Non-pigmented ciliary epithelial cell (primary cell): ENCODE measurements at regions not wholly inside any gene's neighbourhood (a gene's known extent, or its start where the extent isn't known, plus 50 kb on each side); places are given as distances from the start of the nearest gene placed in this dataset.
A peak's percentile ranks its signal among the peaks of the same experiment; 100 is the strongest.

Experiments used
- DNase-seq: peaks from one replicate; pipeline ENCODE4 v3.0.0-alpha.2; 2010; ENCODE audit warnings: low read depth

- no peak for DNase-seq
Measured at GRCh38 chr1:212190169-212190568, 95.0 kb upstream of the PPP2R5A start.

- no peak for DNase-seq
Measured at GRCh38 chr1:212192261-212192998, 92.8 kb upstream of the PPP2R5A start.

- no peak for DNase-seq
Measured at GRCh38 chr1:212196355-212196754, 88.9 kb upstream of the PPP2R5A start.

DNA sequence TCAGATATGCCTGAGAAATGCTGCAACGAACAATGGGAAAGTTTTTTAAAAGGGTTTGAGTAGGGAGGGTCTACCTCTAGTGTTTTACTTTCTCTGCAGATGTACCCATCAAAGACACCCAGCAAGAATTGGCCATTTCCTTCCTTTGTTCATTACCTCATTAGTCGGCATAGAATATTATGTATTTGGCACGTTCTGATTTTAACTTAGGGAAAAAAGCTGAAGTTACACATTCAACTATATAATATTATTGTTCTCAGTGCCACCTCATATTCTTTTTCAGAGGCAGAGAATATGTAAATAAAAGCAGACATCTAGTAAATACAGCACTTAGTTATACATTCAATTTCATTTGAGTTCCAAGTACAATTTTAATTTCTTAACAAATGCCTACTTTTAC is 83.7 kb upstream of the PPP2R5A start:
- DNase-seq: no peak

GRCh38 chr1:212203630-212204029 is 81.6 kb upstream of the PPP2R5A start:
- no peak for DNase-seq

GRCh38 chr1:212205006-212205405 is 80.2 kb upstream of the PPP2R5A start:
- DNase-seq: no peak

- DNase-seq: no peak
Measured at GRCh38 chr1:212205843-212206242, 79.4 kb upstream of the PPP2R5A start.

DNA sequence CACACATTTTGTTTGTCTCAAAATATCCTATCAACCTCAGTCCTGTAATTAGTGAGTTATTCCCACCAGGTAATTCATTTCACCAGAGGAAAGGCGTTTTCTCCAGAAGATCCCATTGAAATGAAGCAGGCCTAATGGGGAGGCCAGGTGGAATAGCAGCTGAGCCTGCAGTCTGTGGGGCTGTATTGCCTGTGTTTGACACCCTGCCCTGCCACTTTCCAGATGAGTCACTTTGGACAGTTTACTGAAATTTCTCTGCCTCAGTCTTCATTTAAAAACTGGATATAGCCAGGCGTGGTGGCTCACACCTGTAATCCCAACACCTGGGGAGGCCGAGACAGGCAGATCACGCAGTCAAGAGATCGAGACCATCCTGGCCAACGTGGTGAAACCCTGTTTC is 78.1 kb upstream of the PPP2R5A start:
- DNase-seq: no peak

GRCh38 chr1:212207822-212208520 is 77.2 kb upstream of the PPP2R5A start:
- DNase-seq: no peak

GRCh38 chr1:212208978-212209644 is 76.1 kb upstream of the PPP2R5A start:
- DNase-seq: no peak

DNA sequence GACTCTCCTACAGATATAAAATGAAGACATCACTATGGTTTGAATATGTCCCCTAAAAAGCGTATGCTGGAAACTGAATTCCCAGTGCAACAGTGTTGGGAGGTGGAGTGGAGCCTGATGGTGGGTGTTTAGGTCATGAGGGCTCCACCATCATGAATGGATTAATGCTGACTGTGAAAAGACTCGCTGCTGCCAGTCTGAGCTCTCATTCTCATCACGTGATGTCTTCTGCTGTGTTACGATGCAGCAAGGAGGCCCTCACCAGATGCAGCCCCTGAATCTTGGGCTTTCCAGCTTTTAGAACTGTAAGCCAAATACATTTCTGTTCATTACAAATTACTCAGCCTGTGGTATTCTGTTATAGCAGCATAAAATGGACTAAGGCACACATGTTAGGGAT is 73.8 kb upstream of the PPP2R5A start:
- DNase-seq: no peak

DNA sequence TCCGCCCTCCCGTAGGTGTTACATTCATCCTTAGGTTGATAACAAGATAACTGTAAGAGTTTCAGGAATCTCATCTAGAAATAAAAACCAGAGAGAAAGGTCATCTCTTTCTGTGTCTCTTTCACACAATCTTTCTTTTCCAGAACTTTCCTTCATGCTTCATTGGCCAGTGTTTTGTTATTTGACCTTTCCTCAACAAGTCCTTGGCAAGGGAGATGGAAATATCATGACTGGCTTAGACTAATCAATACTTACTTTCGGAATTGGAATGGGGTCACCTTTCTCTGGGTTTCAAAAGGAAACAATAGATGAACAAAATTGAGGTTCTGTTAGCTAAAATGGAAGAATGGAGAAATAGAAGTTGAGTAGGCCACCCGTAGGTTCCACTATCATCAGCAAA is 72.9 kb upstream of the PPP2R5A start:
- no peak for DNase-seq

GRCh38 chr1:212212906-212213305 is 72.3 kb upstream of the PPP2R5A start:
- no peak for DNase-seq

- DNase-seq: no peak
Measured at GRCh38 chr1:212213784-212214183, 71.4 kb upstream of the PPP2R5A start.

- DNase-seq: no peak
Measured at GRCh38 chr1:212214325-212214724, 70.9 kb upstream of the PPP2R5A start.

DNA sequence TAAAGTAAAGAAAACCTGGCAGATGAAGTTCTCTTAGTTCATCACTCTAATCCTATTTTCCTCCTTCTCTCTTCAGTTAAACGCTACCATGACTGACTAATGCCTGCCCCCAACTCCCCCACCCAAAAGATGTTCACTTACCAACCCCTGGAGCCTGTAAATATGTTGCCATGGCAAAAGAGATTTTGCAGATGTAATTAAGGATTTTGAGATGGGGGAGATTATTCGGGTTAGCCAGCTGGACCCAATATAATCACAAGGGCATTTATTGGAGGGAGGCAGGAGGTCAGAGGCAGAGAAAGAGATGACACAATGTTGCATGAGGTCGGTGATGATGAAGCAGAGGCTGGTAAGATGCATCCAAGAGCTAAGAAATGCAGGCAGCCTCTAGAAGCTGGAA is 69.3 kb upstream of the PPP2R5A start:
- no peak for DNase-seq

DNA sequence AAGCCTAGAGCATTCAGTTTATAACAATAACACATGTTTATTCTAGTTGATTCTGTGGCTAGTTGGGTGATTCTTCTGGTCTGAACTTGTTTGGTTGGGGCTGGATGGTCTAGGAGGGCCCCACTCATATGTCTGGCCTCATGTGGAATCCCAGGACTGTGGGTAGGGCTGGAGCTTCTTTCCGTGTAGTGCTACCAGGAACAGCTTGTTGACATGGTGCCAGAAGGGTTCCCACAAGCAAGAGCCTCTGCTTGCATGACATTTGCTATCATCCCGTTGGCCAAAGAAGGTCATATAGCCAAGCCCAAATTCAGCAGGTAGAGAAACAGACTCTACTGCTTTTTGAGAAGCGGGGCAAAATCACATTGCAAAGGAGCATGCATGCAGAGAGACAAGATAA is 67.6 kb upstream of the PPP2R5A start:
- DNase-seq: no peak

GRCh38 chr1:212218065-212218464 is 67.1 kb upstream of the PPP2R5A start:
- DNase-seq: no peak

DNA sequence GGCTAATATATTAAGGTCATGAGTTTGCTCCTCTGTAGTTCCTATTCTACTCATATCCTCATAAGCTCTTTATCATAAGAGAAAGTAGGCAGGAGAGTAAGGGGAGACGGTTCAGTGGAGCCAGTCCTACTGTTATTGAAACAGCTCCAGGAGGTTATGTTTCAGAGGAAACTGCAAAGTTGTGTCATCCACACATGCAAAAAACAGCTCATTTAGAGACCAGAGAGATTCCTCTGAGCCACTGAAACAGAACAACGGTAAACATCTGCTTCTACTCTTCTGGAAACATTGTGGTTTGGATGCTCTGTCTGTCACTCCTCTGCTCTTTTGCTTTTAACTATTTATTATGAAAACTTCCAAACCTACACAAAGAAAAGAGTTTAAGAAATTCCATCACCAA is 66.3 kb upstream of the PPP2R5A start:
- DNase-seq: peak; percentile 74

DNA sequence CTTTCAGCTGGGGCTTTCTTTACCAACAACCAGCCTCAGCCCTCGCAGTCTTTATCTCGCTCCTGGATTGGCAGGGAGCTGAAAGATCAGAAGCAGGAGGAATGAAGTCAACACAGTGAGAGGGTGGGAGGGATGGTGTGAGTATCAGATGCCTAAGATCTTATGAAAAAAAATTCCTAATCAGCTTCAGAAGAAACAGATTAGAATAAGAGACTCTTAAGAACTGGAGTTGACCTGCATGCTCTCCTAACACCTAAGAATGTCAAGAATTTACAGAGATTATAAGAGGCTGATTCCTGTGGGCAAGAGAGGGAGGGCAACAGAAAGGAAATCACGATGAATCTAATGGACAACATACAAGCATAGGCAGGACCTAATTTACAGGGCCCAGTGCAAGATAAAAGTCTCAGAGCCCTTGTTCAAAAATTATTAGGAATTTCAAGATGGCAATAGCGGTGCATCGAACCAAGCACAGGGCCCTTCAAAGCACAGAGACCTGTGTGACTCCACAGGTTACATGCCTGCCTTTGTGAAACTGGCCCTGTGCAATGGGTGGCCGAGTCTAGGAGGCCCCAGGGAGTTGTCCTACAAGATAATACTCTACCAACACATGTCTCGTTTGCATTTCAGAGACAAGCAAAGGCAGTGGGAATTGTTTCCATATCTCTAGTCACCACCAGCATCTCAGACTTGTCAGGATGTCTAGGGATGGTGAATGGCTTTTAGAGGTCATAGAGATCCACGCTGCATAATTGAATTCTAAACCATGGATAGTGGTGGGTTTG is 65.3 kb upstream of the PPP2R5A start:
- DNase-seq: peak; percentile 37

DNA sequence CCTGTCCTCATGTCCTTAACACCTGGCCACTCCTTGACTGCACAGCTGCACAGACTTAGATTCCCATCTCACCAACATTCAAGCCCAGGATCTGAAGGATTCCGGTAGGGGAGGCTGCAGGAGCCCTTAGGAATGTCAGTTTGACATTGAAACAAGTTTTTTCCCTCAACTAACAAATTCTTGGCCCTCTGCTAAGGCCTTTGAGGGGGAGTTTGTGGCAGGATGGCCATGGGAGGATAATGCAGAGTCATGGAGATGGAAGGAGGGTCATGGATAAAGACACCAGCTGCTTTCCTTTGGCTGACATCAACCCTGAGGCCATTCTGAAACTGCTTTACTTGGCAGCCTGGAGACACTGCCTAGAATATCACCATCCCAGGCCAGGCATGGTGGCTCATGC is 63.4 kb upstream of the PPP2R5A start:
- DNase-seq: no peak

- DNase-seq: no peak
Measured at GRCh38 chr1:212224102-212224501, 61.1 kb upstream of the PPP2R5A start.

DNA sequence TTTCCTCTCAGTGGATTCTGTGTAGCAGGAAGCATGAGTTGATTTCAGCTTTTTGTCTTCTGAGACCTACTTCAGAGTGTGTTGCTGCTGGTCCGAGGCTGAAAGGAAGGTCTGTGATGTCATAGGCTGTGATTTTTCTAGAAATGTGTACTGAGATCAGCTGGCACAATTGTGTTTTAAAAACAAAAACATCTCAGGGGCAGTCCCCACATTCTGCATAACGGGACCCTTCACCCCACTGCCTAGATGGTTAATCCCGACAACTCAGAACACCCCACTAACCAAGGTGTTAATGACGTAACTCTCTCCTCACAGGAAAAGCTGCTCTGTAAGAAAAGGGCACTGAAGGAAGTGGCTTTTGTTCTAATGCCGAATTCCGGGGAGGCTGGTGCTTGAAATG is 59.8 kb upstream of the PPP2R5A start:
- DNase-seq: no peak
